ENCODE measurements at regions not wholly inside any gene's neighbourhood (a gene's known extent, or its start where the extent isn't known, plus 50 kb on each side); places are given as distances from the start of the nearest gene placed in this dataset.

DNA sequence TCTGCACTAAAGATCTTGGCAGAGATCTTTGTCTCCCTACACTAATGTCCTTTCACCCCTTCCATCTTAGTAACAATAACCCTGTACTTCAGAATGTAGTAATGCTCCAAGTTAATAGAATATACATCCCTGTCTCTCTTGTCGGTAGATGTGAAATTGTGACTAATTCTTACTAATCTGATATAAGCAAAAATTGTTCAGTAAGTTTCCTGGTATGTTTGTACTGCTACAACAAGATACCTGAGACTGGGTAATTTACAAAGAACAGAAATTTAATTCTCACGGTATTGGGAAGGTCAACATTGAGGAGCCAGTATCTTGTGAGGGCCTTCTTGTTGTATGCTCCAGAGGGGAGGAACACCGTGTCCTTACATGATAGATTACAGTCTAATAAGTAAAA is 1686.6 kb upstream of the CDH9 start:
- 88% methylated on average over 2 to 3 of the region's 3 CpGs for WGBS, 2 donors (ENCODE audit: low coverage in 1 of 2)
- Histone ChIP-seq H3K27me3 (no peaks in the 10 kb centered on the region), H3K4me3 (no peak overlapping the region), H3K36me3 (no peaks in the 10 kb centered on the region), H3K4me1 (no peaks in the 10 kb centered on the region), H3K27ac (no peak overlapping the region), H3K9me3 (no peaks in the 10 kb centered on the region)
- in situ Hi-C loops (cut with MboI; ENCODE audit: low pct_ligation_motif_present in 1 of 4, low pct_unique_long_range_greater_than_20kb in 1 of 4, low sequenced_read_pairs in 3 of 4) (no loop called here), intact Hi-C loops (cut with DNase I; ENCODE audit: low total_unique reads) (no loop called here)
- no peak for TF ChIP-seq POLR2AphosphoS5 (IDR thresholded peaks at IDR 0.05)
- TF ChIP-seq EP300 (IDR thresholded peaks at IDR 0.05; ENCODE audit: low read depth): no peak
- TF ChIP-seq, protein P1, sequence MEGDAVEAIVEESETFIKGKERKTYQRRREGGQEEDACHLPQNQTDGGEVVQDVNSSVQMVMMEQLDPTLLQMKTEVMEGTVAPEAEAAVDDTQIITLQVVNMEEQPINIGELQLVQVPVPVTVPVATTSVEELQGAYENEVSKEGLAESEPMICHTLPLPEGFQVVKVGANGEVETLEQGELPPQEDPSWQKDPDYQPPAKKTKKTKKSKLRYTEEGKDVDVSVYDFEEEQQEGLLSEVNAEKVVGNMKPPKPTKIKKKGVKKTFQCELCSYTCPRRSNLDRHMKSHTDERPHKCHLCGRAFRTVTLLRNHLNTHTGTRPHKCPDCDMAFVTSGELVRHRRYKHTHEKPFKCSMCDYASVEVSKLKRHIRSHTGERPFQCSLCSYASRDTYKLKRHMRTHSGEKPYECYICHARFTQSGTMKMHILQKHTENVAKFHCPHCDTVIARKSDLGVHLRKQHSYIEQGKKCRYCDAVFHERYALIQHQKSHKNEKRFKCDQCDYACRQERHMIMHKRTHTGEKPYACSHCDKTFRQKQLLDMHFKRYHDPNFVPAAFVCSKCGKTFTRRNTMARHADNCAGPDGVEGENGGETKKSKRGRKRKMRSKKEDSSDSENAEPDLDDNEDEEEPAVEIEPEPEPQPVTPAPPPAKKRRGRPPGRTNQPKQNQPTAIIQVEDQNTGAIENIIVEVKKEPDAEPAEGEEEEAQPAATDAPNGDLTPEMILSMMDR (IDR thresholded peaks at IDR 0.05): no peak
- no peak for TF ChIP-seq POLR2A (IDR thresholded peaks at IDR 0.05)
- DNase-seq: no peak

DNA sequence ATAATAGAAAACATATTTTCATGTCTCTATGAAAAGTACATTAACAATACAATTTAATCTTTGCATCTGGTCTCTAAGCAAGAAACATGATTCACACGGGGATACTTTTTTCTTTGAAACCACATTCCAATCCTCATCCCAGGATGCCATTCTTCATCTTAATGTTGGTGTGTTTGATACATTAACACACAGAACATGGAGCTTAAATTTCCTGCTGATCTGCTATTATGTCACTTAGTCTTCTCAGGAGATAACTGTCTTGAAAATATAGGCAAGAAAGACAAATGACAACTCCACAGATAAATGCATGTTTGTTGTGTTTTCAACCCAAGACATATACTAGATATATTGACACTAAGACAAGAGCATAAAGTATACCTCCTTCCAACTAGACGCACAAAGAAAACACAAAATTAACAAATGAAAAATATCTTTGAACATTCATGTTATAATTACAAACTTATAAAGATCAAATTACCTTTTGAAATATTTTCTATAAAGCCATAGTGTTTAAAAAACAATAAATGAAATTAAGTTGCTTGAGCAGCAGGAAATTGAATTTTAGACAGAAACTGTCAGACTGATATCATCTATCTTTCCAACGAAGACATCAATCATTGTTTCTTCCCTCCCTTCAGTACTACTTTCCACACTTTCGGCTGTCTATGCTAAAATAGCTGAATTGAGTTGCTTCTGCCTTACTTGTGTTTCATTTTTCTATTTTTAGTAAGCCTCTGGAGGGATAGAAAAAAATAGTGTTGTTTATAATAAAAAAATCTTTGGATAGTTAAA is 1676.7 kb upstream of the CDH9 start:
- TF ChIP-seq, protein P1 (IDR thresholded peaks at IDR 0.05): no peak
- no peak for TF ChIP-seq POLR2AphosphoS5 (IDR thresholded peaks at IDR 0.05)
- intact Hi-C loops (cut with DNase I; ENCODE audit: low total_unique reads): no loop called here
- 45 to 58% methylated on average over 4 of the region's 4 CpGs for WGBS, 2 donors (ENCODE audit: low coverage in 1 of 2)

DNA sequence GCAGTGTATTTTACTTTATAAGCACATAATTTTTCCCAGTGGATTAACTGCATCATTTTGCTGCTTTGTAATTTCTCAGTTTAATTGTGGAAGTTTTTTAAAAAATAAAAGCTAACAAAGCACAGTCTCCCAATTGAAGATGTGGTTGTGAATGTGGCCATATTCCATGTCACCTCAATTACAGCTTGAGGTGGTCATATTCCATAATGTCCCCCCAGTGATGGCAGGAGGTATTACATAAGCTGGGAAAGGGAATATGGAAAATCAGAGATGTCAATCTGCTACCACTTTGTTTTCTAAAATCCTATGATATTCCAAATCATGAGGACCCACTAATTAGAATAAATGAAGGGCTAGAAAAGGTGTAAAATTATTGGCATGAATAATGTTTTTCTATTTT is 1672.0 kb upstream of the CDH9 start:
- Histone ChIP-seq H3K36me3 (no peaks in the 10 kb centered on the region), H3K4me1 (no peaks in the 10 kb centered on the region), H3K4me3 (no peak overlapping the region), H3K27ac (no peak overlapping the region), H3K9me3 (no peaks in the 10 kb centered on the region), H3K27me3 (no peaks in the 10 kb centered on the region)
- no peak for DNase-seq
- TF ChIP-seq EP300 (IDR thresholded peaks at IDR 0.05; ENCODE audit: low read depth): no peak
- intact Hi-C loops (cut with DNase I; ENCODE audit: low total_unique reads) (no loop called here), in situ Hi-C loops (cut with MboI; ENCODE audit: low pct_ligation_motif_present in 1 of 4, low pct_unique_long_range_greater_than_20kb in 1 of 4, low sequenced_read_pairs in 3 of 4) (no loop called here)

More for the DNA sequence above, 1676.7 kb upstream of the CDH9 start:
- in situ Hi-C loops (cut with MboI; ENCODE audit: low pct_ligation_motif_present in 1 of 4, low pct_unique_long_range_greater_than_20kb in 1 of 4, low sequenced_read_pairs in 3 of 4): no loop called here
- Histone ChIP-seq H3K4me1 (no peaks in the 10 kb centered on the region), H3K27me3 (no peaks in the 10 kb centered on the region), H3K4me3 (no peak overlapping the region), H3K36me3 (no peaks in the 10 kb centered on the region), H3K9me3 (no peaks in the 10 kb centered on the region), H3K27ac (no peak overlapping the region)
- no peak for DNase-seq

- Histone ChIP-seq H3K27me3 (no peaks in the 10 kb centered on the region), H3K4me1 (no peaks in the 10 kb centered on the region), H3K9me3 (no peaks in the 10 kb centered on the region), H3K4me3 (no peak overlapping the region), H3K36me3 (no peaks in the 10 kb centered on the region), H3K27ac (no peak overlapping the region)
- DNase-seq: no peak
- WGBS, 2 donors (ENCODE audit: low coverage in 1 of 2): 81 to 94% methylated on average over 5 of the region's 5 CpGs
- intact Hi-C loops (cut with DNase I; ENCODE audit: low total_unique reads) (no loop called here), in situ Hi-C loops (cut with MboI; ENCODE audit: low pct_ligation_motif_present in 1 of 4, low pct_unique_long_range_greater_than_20kb in 1 of 4, low sequenced_read_pairs in 3 of 4) (no loop called here)
- TF ChIP-seq EP300 (IDR thresholded peaks at IDR 0.05; ENCODE audit: low read depth): no peak
- no peak for TF ChIP-seq POLR2A (IDR thresholded peaks at IDR 0.05)
- TF ChIP-seq POLR2AphosphoS5 (IDR thresholded peaks at IDR 0.05): no peak
- TF ChIP-seq, protein P1 (IDR thresholded peaks at IDR 0.05): no peak
These were observed 1670.1 kb upstream of the CDH9 start for GRCh38 chr5:28708472-28708871.

- H3K4me3 ChIP-seq: no peak overlapping the region
- no peaks in the 10 kb centered on the region for H3K9me3 ChIP-seq
- no peaks in the 10 kb centered on the region for H3K27me3 ChIP-seq
- intact Hi-C loops (cut with DNase I; ENCODE audit: low total_unique reads) (no loop called here), in situ Hi-C loops (cut with MboI; ENCODE audit: low pct_ligation_motif_present in 1 of 4, low pct_unique_long_range_greater_than_20kb in 1 of 4, low sequenced_read_pairs in 3 of 4) (no loop called here)
- H3K36me3 ChIP-seq: no peaks in the 10 kb centered on the region
- H3K4me1 ChIP-seq: no peaks in the 10 kb centered on the region
- DNase-seq: no peak
- H3K27ac ChIP-seq: no peak overlapping the region
- TF ChIP-seq POLR2A (IDR thresholded peaks at IDR 0.05): no peak
- no peak for TF ChIP-seq EP300 (IDR thresholded peaks at IDR 0.05; ENCODE audit: low read depth)
- TF ChIP-seq, protein P1 (IDR thresholded peaks at IDR 0.05): no peak
- no peak for TF ChIP-seq POLR2AphosphoS5 (IDR thresholded peaks at IDR 0.05)
These were observed 1669.3 kb upstream of the CDH9 start for GRCh38 chr5:28707706-28708105.
